SK-N-MC (cell line): ENCODE measurements at regions not wholly inside any gene's neighbourhood (a gene's known extent, or its start where the extent isn't known, plus 50 kb on each side); places are given as distances from the start of the nearest gene placed in this dataset.

Source experiments
- EZH2 ChIP-seq: fragments of 200-600 bp; sonication (generic); IDR thresholded peaks from one replicate; pipeline ENCODE4 v1.6.1; 2017; ENCODE audit warnings: antibody characterized with exemption
- POLR2AphosphoS5 ChIP-seq: IDR thresholded peaks from 2 replicates; pipeline ENCODE4 v1.6.1; 2012; ENCODE audit warnings: mild to moderate bottlenecking, low read depth, low read length, borderline replicate concordance

DNA sequence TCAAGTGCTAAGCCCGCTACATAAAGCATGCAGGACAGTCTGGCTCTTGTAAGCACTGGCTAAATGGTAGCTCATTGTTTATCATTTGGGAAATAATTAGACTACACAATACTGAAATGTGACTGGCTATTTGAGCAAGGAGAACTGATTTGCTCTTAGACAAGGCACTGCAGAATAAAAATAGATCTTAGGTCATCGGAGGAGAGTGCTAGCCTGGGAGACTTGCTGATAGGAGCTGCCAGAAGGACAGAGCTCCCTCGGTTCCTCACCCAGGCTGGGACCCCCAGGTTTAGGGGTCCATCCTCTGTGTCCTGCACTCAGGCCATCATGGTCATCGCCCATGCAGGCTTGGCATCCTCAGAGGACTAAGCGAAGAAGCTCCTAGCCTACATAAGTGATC is 184.4 kb upstream of the NCAM1 start:
- TF ChIP-seq EZH2 (no peak), POLR2AphosphoS5 (no peak)
